ENCODE measurements at regions not wholly inside any gene's neighbourhood (a gene's known extent, or its start where the extent isn't known, plus 50 kb on each side); places are given as distances from the start of the nearest gene placed in this dataset.

DNA sequence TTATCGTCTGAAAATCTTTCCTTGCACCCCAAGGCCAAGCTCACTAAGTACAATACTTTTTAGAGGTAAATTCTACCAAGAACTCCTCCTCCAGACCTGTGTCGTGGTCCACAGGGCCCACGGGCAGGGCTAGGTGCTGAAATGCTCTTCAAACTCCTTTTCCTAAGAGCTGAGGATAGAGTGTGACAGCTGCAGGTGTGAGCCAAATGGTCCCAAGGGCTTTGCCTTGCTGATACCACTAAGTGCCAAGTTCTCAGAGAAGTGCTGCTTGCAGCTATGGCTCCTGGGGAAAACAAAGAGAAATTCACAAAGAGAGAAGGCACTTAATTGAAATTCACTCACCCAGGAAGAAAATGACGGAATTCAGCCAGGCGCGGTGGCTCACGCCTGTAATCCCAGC is 868.9 kb upstream of the AUTS2 start:
- Mint-ChIP-seq H3K36me3 (ENCODE audit: low read depth) (peaks cover 47% of the 10 kb centered on the region), H3K4me3 (no peak overlapping the region), H3K27ac (no peak overlapping the region), H3K4me1 (no peaks in the 10 kb centered on the region), H3K27me3 (ENCODE audit: insufficient read depth, low read depth, poor library complexity) (peaks cover 2% of the 10 kb centered on the region), H3K9me3 (peaks cover 97% of the 10 kb centered on the region)
- no peak overlapping the region for H3K4me2 ChIP-seq
- ATAC-seq, result no peak
- no peak for DNase-seq (ENCODE audit: low spot score)
- H3K79me2 ChIP-seq (replicated peaks; ENCODE audit: insufficient read depth), result no peaks in the 10 kb centered on the region
- no peaks in the 10 kb centered on the region for H3F3A ChIP-seq (replicated peaks; ENCODE audit: low read depth)
- no peaks in the 10 kb centered on the region for H3K9me2 ChIP-seq (ENCODE audit: insufficient read depth)
- no peak for TF ChIP-seq POLR2AphosphoS5 (IDR thresholded peaks at IDR 0.05; ENCODE audit: low read depth)
- no peak for TF ChIP-seq ZNF114 (CRISPR knock-in tag; IDR thresholded peaks at IDR 0.05)
- TF ChIP-seq JUNB (IDR thresholded peaks at IDR 0.05; ENCODE audit: unreplicated experiment), result no peak
- TF ChIP-seq, protein P1, sequence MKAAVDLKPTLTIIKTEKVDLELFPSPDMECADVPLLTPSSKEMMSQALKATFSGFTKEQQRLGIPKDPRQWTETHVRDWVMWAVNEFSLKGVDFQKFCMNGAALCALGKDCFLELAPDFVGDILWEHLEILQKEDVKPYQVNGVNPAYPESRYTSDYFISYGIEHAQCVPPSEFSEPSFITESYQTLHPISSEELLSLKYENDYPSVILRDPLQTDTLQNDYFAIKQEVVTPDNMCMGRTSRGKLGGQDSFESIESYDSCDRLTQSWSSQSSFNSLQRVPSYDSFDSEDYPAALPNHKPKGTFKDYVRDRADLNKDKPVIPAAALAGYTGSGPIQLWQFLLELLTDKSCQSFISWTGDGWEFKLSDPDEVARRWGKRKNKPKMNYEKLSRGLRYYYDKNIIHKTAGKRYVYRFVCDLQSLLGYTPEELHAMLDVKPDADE (IDR thresholded peaks at IDR 0.05), result no peak
- no peak for TF ChIP-seq EZH2phosphoT487 (IDR thresholded peaks at IDR 0.05; ENCODE audit: unreplicated experiment)
- TF ChIP-seq, protein P2, sequence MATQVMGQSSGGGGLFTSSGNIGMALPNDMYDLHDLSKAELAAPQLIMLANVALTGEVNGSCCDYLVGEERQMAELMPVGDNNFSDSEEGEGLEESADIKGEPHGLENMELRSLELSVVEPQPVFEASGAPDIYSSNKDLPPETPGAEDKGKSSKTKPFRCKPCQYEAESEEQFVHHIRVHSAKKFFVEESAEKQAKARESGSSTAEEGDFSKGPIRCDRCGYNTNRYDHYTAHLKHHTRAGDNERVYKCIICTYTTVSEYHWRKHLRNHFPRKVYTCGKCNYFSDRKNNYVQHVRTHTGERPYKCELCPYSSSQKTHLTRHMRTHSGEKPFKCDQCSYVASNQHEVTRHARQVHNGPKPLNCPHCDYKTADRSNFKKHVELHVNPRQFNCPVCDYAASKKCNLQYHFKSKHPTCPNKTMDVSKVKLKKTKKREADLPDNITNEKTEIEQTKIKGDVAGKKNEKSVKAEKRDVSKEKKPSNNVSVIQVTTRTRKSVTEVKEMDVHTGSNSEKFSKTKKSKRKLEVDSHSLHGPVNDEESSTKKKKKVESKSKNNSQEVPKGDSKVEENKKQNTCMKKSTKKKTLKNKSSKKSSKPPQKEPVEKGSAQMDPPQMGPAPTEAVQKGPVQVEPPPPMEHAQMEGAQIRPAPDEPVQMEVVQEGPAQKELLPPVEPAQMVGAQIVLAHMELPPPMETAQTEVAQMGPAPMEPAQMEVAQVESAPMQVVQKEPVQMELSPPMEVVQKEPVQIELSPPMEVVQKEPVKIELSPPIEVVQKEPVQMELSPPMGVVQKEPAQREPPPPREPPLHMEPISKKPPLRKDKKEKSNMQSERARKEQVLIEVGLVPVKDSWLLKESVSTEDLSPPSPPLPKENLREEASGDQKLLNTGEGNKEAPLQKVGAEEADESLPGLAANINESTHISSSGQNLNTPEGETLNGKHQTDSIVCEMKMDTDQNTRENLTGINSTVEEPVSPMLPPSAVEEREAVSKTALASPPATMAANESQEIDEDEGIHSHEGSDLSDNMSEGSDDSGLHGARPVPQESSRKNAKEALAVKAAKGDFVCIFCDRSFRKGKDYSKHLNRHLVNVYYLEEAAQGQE (IDR thresholded peaks at IDR 0.05; ENCODE audit: unreplicated experiment), result no peak
- TF ChIP-seq NANOG (IDR thresholded peaks at IDR 0.05; ENCODE audit: borderline replicate concordance), result no peak
- TF ChIP-seq, protein P3, sequence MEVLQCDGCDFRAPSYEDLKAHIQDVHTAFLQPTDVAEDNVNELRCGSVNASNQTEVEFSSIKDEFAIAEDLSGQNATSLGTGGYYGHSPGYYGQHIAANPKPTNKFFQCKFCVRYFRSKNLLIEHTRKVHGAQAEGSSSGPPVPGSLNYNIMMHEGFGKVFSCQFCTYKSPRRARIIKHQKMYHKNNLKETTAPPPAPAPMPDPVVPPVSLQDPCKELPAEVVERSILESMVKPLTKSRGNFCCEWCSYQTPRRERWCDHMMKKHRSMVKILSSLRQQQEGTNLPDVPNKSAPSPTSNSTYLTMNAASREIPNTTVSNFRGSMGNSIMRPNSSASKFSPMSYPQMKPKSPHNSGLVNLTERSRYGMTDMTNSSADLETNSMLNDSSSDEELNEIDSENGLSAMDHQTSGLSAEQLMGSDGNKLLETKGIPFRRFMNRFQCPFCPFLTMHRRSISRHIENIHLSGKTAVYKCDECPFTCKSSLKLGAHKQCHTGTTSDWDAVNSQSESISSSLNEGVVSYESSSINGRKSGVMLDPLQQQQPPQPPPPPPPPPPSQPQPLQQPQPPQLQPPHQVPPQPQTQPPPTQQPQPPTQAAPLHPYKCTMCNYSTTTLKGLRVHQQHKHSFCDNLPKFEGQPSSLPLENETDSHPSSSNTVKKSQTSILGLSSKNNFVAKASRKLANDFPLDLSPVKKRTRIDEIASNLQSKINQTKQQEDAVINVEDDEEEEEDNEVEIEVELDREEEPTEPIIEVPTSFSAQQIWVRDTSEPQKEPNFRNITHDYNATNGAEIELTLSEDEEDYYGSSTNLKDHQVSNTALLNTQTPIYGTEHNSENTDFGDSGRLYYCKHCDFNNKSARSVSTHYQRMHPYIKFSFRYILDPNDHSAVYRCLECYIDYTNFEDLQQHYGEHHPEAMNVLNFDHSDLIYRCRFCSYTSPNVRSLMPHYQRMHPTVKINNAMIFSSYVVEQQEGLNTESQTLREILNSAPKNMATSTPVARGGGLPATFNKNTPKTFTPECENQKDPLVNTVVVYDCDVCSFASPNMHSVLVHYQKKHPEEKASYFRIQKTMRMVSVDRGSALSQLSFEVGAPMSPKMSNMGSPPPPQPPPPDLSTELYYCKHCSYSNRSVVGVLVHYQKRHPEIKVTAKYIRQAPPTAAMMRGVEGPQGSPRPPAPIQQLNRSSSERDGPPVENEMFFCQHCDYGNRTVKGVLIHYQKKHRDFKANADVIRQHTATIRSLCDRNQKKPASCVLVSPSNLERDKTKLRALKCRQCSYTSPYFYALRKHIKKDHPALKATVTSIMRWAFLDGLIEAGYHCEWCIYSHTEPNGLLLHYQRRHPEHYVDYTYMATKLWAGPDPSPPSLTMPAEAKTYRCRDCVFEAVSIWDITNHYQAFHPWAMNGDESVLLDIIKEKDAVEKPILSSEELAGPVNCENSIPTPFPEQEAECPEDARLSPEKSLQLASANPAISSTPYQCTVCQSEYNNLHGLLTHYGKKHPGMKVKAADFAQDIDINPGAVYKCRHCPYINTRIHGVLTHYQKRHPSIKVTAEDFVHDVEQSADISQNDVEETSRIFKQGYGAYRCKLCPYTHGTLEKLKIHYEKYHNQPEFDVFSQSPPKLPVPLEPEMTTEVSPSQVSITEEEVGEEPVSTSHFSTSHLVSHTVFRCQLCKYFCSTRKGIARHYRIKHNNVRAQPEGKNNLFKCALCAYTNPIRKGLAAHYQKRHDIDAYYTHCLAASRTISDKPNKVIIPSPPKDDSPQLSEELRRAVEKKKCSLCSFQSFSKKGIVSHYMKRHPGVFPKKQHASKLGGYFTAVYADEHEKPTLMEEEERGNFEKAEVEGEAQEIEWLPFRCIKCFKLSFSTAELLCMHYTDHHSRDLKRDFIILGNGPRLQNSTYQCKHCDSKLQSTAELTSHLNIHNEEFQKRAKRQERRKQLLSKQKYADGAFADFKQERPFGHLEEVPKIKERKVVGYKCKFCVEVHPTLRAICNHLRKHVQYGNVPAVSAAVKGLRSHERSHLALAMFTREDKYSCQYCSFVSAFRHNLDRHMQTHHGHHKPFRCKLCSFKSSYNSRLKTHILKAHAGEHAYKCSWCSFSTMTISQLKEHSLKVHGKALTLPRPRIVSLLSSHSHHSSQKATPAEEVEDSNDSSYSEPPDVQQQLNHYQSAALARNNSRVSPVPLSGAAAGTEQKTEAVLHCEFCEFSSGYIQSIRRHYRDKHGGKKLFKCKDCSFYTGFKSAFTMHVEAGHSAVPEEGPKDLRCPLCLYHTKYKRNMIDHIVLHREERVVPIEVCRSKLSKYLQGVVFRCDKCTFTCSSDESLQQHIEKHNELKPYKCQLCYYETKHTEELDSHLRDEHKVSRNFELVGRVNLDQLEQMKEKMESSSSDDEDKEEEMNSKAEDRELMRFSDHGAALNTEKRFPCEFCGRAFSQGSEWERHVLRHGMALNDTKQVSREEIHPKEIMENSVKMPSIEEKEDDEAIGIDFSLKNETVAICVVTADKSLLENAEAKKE (CRISPR knock-in tag; IDR thresholded peaks at IDR 0.05), result no peak
- no peak for TF ChIP-seq CREB1 (CRISPR knock-in tag; IDR thresholded peaks at IDR 0.05; ENCODE audit: low read depth)
- TF ChIP-seq, protein P4, sequence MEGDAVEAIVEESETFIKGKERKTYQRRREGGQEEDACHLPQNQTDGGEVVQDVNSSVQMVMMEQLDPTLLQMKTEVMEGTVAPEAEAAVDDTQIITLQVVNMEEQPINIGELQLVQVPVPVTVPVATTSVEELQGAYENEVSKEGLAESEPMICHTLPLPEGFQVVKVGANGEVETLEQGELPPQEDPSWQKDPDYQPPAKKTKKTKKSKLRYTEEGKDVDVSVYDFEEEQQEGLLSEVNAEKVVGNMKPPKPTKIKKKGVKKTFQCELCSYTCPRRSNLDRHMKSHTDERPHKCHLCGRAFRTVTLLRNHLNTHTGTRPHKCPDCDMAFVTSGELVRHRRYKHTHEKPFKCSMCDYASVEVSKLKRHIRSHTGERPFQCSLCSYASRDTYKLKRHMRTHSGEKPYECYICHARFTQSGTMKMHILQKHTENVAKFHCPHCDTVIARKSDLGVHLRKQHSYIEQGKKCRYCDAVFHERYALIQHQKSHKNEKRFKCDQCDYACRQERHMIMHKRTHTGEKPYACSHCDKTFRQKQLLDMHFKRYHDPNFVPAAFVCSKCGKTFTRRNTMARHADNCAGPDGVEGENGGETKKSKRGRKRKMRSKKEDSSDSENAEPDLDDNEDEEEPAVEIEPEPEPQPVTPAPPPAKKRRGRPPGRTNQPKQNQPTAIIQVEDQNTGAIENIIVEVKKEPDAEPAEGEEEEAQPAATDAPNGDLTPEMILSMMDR (conservative IDR thresholded peaks at IDR 0.05; ENCODE audit: low read depth in 2 of 2), result no peak
- no peak for TF ChIP-seq STAT1 (IDR thresholded peaks at IDR 0.05; ENCODE audit: unreplicated experiment)
- TF ChIP-seq EZH2 (IDR thresholded peaks at IDR 0.05; ENCODE audit: low read depth, unreplicated experiment), result no peak
- no peak for TF ChIP-seq ZNF331 (CRISPR knock-in tag; IDR thresholded peaks at IDR 0.05; ENCODE audit: low read depth)
- no peak overlapping the region for H3K4me3 ChIP-seq
- H4K20me1 ChIP-seq (replicated peaks; ENCODE audit: insufficient read depth), result no peaks in the 10 kb centered on the region
- H3K4me1 ChIP-seq (ENCODE audit: insufficient read depth), result no peaks in the 10 kb centered on the region
- H3K36me3 ChIP-seq (ENCODE audit: insufficient read depth), result no peaks in the 10 kb centered on the region
- H3K27ac ChIP-seq (ENCODE audit: low read depth), result no peak overlapping the region
- no peaks in the 10 kb centered on the region for H3K27me3 ChIP-seq (ENCODE audit: insufficient read depth)
- H2AFZ ChIP-seq, result no peak overlapping the region
